ENCODE measurements at regions not wholly inside any gene's neighbourhood (a gene's known extent, or its start where the extent isn't known, plus 50 kb on each side); places are given as distances from the start of the nearest gene placed in this dataset.

DNA sequence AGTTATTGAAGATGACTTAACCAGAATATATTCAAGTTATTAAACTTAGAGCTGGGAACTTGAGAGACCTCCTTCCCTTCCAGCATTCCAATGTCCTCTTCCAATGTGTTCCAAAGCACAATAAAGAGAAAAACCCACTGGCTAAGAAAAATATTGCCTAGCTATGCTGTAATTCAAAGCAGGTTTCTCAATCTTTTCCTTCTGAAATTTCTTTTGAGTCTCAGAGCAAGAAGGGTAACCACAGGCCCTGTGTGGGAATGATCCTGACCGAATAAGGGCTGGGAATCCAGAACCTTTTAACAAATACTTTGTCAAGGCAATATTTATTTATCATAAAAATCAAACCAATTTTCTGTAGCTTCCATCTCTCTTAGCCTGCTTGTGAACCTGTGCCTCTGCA is 150.7 kb upstream of the SFRP2 start:
- H3K4me3 ChIP-seq = no peak overlapping the region
- no peak overlapping the region for H3K9ac ChIP-seq (ENCODE audit: insufficient read depth in 1 of 2, low read length in 2 of 2)
- peaks cover 0 to 2% (median 0%) of the 10 kb centered on the region in 4 donors for H3K9me3 ChIP-seq (ENCODE audit: control insufficient read depth in 4 of 4, insufficient read depth in 3 of 4, low read length in 3 of 4)
- TF ChIP-seq, protein P1, sequence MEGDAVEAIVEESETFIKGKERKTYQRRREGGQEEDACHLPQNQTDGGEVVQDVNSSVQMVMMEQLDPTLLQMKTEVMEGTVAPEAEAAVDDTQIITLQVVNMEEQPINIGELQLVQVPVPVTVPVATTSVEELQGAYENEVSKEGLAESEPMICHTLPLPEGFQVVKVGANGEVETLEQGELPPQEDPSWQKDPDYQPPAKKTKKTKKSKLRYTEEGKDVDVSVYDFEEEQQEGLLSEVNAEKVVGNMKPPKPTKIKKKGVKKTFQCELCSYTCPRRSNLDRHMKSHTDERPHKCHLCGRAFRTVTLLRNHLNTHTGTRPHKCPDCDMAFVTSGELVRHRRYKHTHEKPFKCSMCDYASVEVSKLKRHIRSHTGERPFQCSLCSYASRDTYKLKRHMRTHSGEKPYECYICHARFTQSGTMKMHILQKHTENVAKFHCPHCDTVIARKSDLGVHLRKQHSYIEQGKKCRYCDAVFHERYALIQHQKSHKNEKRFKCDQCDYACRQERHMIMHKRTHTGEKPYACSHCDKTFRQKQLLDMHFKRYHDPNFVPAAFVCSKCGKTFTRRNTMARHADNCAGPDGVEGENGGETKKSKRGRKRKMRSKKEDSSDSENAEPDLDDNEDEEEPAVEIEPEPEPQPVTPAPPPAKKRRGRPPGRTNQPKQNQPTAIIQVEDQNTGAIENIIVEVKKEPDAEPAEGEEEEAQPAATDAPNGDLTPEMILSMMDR (IDR thresholded peaks at IDR 0.05; ENCODE audit: control extremely low read depth, extremely low read depth) = no peak
- no peak overlapping the region for H3K27ac ChIP-seq (ENCODE audit: low read depth in 1 of 2, low read length in 1 of 2)
- no peaks in the 10 kb centered on the region for H3K27me3 ChIP-seq (ENCODE audit: control insufficient read depth in 3 of 3, insufficient read depth in 3 of 3, low read length in 2 of 3)
- no peaks in the 10 kb centered on the region for H3K36me3 ChIP-seq (ENCODE audit: control insufficient read depth in 4 of 4, insufficient read depth in 4 of 4, low read length in 4 of 4)
- H3K4me1 ChIP-seq (ENCODE audit: control insufficient read depth in 5 of 5, insufficient read depth in 5 of 5, low read length in 5 of 5) = peaks cover 0 to 2% (median 0%) of the 10 kb centered on the region in 5 donors
- 84 to 87% methylated on average over 1 of the region's 1 CpG for WGBS, 2 donors
- no peak for ATAC-seq (ENCODE audit: insufficient read depth, low FRiP score)
- DNase-seq = no peak

DNA sequence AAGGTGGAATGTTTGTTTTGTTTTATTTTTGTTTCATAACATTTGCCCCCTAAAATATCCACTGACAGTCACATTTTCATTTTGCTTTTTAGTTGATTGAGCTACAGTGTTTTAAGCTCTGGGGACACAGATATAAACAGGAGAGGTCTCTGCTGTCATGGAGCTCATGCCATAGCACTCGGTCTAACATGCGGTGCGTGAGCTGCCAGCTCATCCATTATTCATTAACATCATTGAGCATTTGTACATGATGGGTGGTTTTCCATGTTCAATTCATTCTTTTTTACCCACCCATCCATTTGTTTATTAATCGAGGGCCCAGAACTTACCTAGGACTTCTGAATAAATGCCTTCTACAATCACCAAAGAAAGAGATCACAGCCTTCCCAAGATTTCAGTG is 150.1 kb upstream of the SFRP2 start:
- peaks cover 0 to 5% (median 3%) of the 10 kb centered on the region in 5 donors for H3K4me1 ChIP-seq (ENCODE audit: control insufficient read depth in 5 of 5, insufficient read depth in 5 of 5, low read length in 5 of 5)
- TF ChIP-seq, protein P1 (IDR thresholded peaks at IDR 0.05; ENCODE audit: control extremely low read depth, extremely low read depth) = no peak
- H3K36me3 ChIP-seq (ENCODE audit: control insufficient read depth in 4 of 4, insufficient read depth in 4 of 4, low read length in 4 of 4) = no peaks in the 10 kb centered on the region
- no peak for ATAC-seq (ENCODE audit: insufficient read depth, low FRiP score)
- no peak overlapping the region for H3K4me3 ChIP-seq
- H3K9me3 ChIP-seq (ENCODE audit: control insufficient read depth in 4 of 4, insufficient read depth in 3 of 4, low read length in 3 of 4) = peaks cover 0 to 1% (median 0%) of the 10 kb centered on the region in 4 donors
- WGBS, 2 donors = 89 to 93% methylated on average over 4 of the region's 4 CpGs
- no peak overlapping the region for H3K9ac ChIP-seq (ENCODE audit: insufficient read depth in 1 of 2, low read length in 2 of 2)
- no peak overlapping the region for H3K27ac ChIP-seq (ENCODE audit: low read depth in 1 of 2, low read length in 1 of 2)
- H3K27me3 ChIP-seq (ENCODE audit: control insufficient read depth in 3 of 3, insufficient read depth in 3 of 3, low read length in 2 of 3) = no peaks in the 10 kb centered on the region
- no peak for DNase-seq

DNA sequence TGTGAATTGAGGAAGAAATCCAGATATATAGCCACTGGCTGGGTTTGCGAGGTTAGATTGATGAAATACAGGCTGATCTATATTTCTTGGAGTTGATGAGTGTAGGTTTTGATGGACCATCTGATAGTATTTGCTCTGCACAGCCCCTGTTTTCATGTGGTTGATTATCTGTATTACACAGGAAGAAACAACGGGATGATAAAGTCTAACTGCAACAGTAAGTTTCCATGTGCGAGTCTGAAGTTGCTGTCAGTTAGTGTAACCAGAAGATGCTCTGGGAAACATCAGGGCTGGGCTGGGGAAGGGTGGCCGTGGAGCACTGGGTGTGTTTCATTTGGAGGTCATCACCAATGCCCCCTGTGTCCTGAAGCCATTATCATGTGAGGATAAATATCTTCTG is 148.4 kb upstream of the SFRP2 start:
- no peak for DNase-seq
- Histone ChIP-seq H3K4me3 (no peak overlapping the region), H3K27ac (ENCODE audit: low read depth in 1 of 2, low read length in 1 of 2) (no peak overlapping the region), H3K36me3 (ENCODE audit: control insufficient read depth in 4 of 4, insufficient read depth in 4 of 4, low read length in 4 of 4) (no peaks in the 10 kb centered on the region), H3K9ac (ENCODE audit: insufficient read depth in 1 of 2, low read length in 2 of 2) (no peak overlapping the region), H3K4me1 (ENCODE audit: control insufficient read depth in 5 of 5, insufficient read depth in 5 of 5, low read length in 5 of 5) (peaks cover 0 to 8% (median 4%) of the 10 kb centered on the region in 5 donors), H3K27me3 (ENCODE audit: control insufficient read depth in 3 of 3, insufficient read depth in 3 of 3, low read length in 2 of 3) (no peaks in the 10 kb centered on the region), H3K9me3 (ENCODE audit: control insufficient read depth in 4 of 4, insufficient read depth in 3 of 4, low read length in 3 of 4) (peaks cover 0 to 2% (median 0%) of the 10 kb centered on the region in 4 donors)
- TF ChIP-seq, protein P1 (IDR thresholded peaks at IDR 0.05; ENCODE audit: control extremely low read depth, extremely low read depth) = no peak
- no peak for ATAC-seq (ENCODE audit: insufficient read depth, low FRiP score)
- 78 to 85% methylated on average over 4 of the region's 4 CpGs for WGBS, 2 donors

DNA sequence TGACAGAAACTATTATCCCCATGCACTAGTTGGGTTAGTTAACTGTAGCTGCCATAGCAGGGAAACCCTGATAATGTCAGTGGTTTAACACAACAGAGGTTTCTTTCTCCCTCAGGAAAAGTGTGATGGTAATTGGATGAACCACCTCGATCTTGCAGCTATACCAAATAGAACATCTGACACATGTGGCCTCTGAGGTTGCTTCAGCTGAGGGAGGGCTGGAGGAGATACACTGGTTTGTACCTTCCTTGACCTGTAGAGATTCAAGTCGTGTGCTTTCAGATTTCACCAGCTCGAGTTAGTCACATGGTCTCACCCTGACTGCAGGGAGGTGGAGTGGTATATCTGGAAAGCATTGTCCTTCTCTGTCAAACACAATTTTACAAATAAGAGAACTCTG is 147.2 kb upstream of the SFRP2 start:
- Histone ChIP-seq H3K27ac (ENCODE audit: low read depth in 1 of 2, low read length in 1 of 2) (no peak overlapping the region), H3K4me1 (ENCODE audit: control insufficient read depth in 5 of 5, insufficient read depth in 5 of 5, low read length in 5 of 5) (peaks cover 0 to 8% (median 4%) of the 10 kb centered on the region in 5 donors), H3K4me3 (no peak overlapping the region), H3K9ac (ENCODE audit: insufficient read depth in 1 of 2, low read length in 2 of 2) (no peak overlapping the region), H3K9me3 (ENCODE audit: control insufficient read depth in 4 of 4, insufficient read depth in 3 of 4, low read length in 3 of 4) (peaks cover 0 to 2% (median 0%) of the 10 kb centered on the region in 4 donors), H3K27me3 (ENCODE audit: control insufficient read depth in 3 of 3, insufficient read depth in 3 of 3, low read length in 2 of 3) (no peaks in the 10 kb centered on the region), H3K36me3 (ENCODE audit: control insufficient read depth in 4 of 4, insufficient read depth in 4 of 4, low read length in 4 of 4) (no peaks in the 10 kb centered on the region)
- TF ChIP-seq, protein P1 (IDR thresholded peaks at IDR 0.05; ENCODE audit: control extremely low read depth, extremely low read depth) = no peak
- ATAC-seq (ENCODE audit: insufficient read depth, low FRiP score) = no peak
- DNase-seq = no peak
- 71 to 72% methylated on average over 3 of the region's 3 CpGs for WGBS, 2 donors
